Nephron (organoid): ENCODE measurements at regions not wholly inside any gene's neighbourhood (a gene's known extent, or its start where the extent isn't known, plus 50 kb on each side); places are given as distances from the start of the nearest gene placed in this dataset.

Experiments used
- H3K27ac Mint-ChIP-seq, 3 experiments: 2 replicates each; pipeline ENCODE4 v1.8.0; 2020; ENCODE audit warnings: mixed read lengths in 3 of 3, mild to moderate bottlenecking in 2 of 3, moderate library complexity in 1 of 3
- H3K27me3 Mint-ChIP-seq: 2 replicates; pipeline ENCODE4 v1.8.0; 2021; ENCODE audit warnings: low read depth, mild to moderate bottlenecking, moderate library complexity, mixed read lengths
- H3K36me3 Mint-ChIP-seq: 2 replicates; pipeline ENCODE4 v1.8.0; 2020; ENCODE audit warnings: low read depth, mixed read lengths
- H3K4me1 Mint-ChIP-seq: 2 replicates; pipeline ENCODE4 v1.8.0; 2020; ENCODE audit warnings: mixed read lengths
- H3K4me3 Mint-ChIP-seq, 3 experiments: 2 replicates each; pipeline ENCODE4 v1.8.0; 2020; ENCODE audit warnings: mild to moderate bottlenecking in 3 of 3, mixed read lengths in 3 of 3, moderate library complexity in 2 of 3
- H3K9me3 Mint-ChIP-seq: 2 replicates; pipeline ENCODE4 v1.8.0; 2020; ENCODE audit warnings: mixed read lengths
- CTCF ChIP-seq, 3 experiments: fragments of 200-600 bp; sonication (generic); IDR thresholded peaks; one replicate each; pipeline ENCODE4 v1.5.0; 2021; ENCODE audit warnings: antibody characterized with exemption in 3 of 3; ENCODE audit not compliant: unreplicated experiment in 3 of 3

- Mint-ChIP-seq H3K9me3 (no peaks in the 10 kb centered on the region), H3K4me3 (no peak overlapping the region), H3K4me1 (no peaks in the 10 kb centered on the region), H3K27ac (no peak overlapping the region), H3K36me3 (no peaks in the 10 kb centered on the region), H3K27me3 (no peaks in the 10 kb centered on the region)
- TF ChIP-seq CTCF (IDR thresholded peaks at IDR 0.05; ENCODE audit: unreplicated experiment in 3 of 3) = no peak
Observed at GRCh38 chr12:27907766-27908165, 64.8 kb downstream of the PTHLH start.

GRCh38 chr12:27906658-27907473 is 65.7 kb downstream of the PTHLH start:
- no peaks in the 10 kb centered on the region for H3K27me3 Mint-ChIP-seq
- TF ChIP-seq CTCF (IDR thresholded peaks at IDR 0.05; ENCODE audit: unreplicated experiment in 3 of 3) = no peak
- H3K36me3 Mint-ChIP-seq = no peaks in the 10 kb centered on the region
- no peak overlapping the region for H3K27ac Mint-ChIP-seq
- no peaks in the 10 kb centered on the region for H3K9me3 Mint-ChIP-seq
- no peak overlapping the region for H3K4me3 Mint-ChIP-seq
- H3K4me1 Mint-ChIP-seq = no peaks in the 10 kb centered on the region

- Mint-ChIP-seq H3K27ac (no peak overlapping the region), H3K27me3 (no peaks in the 10 kb centered on the region), H3K4me3 (no peak overlapping the region), H3K4me1 (no peaks in the 10 kb centered on the region), H3K36me3 (no peaks in the 10 kb centered on the region), H3K9me3 (no peaks in the 10 kb centered on the region)
- no peak for TF ChIP-seq CTCF (IDR thresholded peaks at IDR 0.05; ENCODE audit: unreplicated experiment in 3 of 3)
Observed at GRCh38 chr12:27906127-27906500, 66.4 kb downstream of the PTHLH start.

- TF ChIP-seq CTCF (IDR thresholded peaks at IDR 0.05; ENCODE audit: unreplicated experiment in 3 of 3) = no peak
- H3K36me3 Mint-ChIP-seq = no peaks in the 10 kb centered on the region
- no peak overlapping the region for H3K4me3 Mint-ChIP-seq
- no peaks in the 10 kb centered on the region for H3K9me3 Mint-ChIP-seq
- H3K27ac Mint-ChIP-seq = no peak overlapping the region
- no peaks in the 10 kb centered on the region for H3K27me3 Mint-ChIP-seq
- no peaks in the 10 kb centered on the region for H3K4me1 Mint-ChIP-seq
Observed at GRCh38 chr12:27905285-27906126, 67.0 kb downstream of the PTHLH start.

- no peaks in the 10 kb centered on the region for H3K4me1 Mint-ChIP-seq
- no peak overlapping the region for H3K27ac Mint-ChIP-seq
- no peaks in the 10 kb centered on the region for H3K36me3 Mint-ChIP-seq
- H3K4me3 Mint-ChIP-seq = no peak overlapping the region
- H3K9me3 Mint-ChIP-seq = no peaks in the 10 kb centered on the region
- no peak for TF ChIP-seq CTCF (IDR thresholded peaks at IDR 0.05; ENCODE audit: unreplicated experiment in 3 of 3)
- no peaks in the 10 kb centered on the region for H3K27me3 Mint-ChIP-seq
Observed at GRCh38 chr12:27902651-27903050, 69.9 kb downstream of the PTHLH start.
